ENCODE measurements at regions not wholly inside any gene's neighbourhood (a gene's known extent, or its start where the extent isn't known, plus 50 kb on each side); places are given as distances from the start of the nearest gene placed in this dataset.

DNA sequence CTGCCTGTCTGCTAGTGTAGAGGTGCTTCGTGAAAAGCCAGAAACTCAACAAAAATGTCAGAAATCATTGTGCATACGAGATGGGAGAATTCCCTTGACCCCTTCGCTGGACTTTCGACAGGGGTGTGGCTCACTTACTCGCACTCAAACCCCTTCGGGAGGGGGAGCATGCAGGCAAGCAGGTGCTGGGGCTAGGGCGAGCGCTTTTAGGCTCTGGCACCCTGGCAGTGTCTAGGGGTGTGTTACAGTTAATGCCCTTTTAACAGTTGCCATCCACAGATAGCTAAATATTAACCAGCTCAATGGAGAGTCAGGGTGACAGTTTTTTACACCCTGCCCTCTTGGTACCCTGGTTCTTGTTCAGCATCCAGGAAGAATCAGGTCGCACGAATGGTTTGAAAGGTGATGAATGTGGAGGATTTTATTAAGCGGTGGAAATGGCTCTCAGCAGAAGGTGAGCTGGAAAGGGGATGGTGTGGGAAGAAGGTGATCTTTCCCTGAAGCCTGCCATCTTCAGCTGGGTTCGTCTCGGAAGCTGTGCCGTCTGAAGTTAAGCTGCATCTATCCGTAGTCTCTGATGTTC is 59.6 kb upstream of the SHANK2 start:
- DNase-seq (ENCODE audit: insufficient read length, low spot score) (no peak), FAIRE-seq (no peak)

DNA sequence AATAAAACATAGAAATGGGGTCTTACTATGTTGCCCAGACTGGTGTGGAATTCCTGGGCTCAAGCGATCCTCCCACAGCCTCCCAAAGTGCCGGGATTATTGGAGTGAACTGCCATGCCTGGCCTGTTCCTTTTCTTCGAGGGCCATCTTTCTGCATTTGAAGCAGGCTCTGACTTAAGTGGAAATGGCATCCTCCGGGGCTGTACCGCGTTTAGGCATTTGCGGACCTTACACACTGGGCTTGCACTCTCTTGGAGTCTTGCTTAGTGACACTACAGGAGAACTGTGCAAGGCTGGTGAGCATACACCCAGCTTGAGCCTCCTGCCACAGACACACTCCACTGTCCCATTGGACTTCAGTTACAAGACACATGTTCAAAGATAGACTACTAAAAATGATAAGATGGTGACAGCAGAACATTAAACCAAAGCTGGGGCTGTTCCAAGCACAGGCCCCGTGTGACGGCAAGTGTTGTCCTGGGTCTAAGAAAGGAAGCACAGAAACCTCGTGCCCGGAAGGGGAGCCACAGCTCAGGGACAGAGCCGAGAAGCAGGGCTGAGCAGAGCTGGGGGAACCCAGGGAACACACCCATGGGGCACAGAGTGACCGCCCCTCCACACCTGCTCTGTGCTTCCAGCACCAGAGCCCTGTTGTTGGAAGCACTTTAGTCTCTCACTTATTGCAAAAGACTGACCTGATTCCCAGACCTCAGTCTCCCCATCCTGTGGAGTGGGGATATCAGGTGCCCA is 59.0 kb upstream of the SHANK2 start:
- FAIRE-seq: no peak
- DNase-seq (ENCODE audit: insufficient read length, low spot score): no peak

- DNase-seq (ENCODE audit: insufficient read length, low spot score) (no peak), FAIRE-seq (no peak)
Observed at GRCh38 chr11:71310184-71310583, 57.8 kb upstream of the SHANK2 start.

DNA sequence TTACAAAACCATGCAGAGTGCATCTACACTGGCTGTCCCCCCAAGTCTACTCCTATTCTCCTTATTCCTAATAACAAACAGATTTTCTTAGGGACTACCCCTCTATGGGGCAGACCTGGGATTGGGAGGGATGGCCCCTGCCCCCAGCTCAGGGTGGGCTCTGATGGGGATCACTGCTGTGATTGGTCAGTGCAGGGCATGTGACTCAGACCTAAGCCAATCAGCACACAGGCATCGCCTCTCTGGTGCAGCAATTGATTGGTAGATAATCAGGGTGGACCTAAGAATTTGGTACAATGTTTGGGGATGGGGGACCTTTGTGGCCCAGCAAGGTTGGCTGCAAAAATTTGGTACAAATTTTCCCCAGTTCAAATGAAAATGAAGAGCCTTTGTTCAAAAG is 57.2 kb upstream of the SHANK2 start:
- FAIRE-seq: peak; percentile 69
- DNase-seq (ENCODE audit: insufficient read length, low spot score): no peak

- no peak for DNase-seq (ENCODE audit: insufficient read length, low spot score)
- peak; percentile 16 for FAIRE-seq
Observed at GRCh38 chr11:71309181-71309580, 56.8 kb upstream of the SHANK2 start.

DNA sequence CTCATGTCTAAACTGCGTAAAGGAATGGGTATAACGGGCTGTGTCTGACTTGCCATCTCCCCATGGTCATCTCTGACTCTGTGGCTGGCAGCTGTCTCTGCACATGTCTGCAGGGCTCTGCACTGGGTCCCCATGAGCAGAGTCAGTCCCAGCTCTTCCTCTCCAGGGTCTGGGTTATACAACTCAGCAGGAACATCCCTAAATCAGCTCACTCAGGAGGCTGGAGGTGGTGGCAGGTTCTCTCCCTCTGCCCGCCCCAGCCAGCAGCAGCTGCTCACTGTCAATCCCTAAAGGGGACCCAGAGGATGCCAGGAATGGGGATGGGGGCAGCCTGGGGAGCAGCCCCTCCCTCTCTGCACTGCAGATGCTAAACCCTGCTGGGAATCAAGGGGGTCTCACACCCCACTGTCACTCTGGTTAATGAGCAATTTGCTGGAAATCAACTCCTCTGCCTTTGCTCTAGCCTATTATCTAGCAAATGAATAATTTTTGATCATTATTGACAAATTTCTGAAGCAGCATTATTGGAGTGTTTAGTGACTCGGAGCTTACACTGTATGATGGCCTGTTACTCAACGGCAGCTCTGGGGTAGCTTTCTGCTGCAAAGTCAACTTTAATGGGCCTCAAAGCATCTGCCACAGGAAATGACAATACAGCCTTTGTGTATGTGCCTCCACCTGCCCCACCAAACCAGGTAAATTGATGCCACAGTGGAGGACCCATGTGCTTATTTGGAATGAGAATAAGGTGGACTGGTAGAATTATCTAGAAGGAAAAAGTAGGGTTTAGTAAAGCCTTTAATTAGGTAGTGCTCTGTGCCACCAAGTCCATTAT is 55.7 kb upstream of the SHANK2 start:
- DNase-seq (ENCODE audit: insufficient read length, low spot score) (no peak), FAIRE-seq (no peak)

- no peak for FAIRE-seq
- DNase-seq (ENCODE audit: insufficient read length, low spot score): no peak
Observed at GRCh38 chr11:71305451-71306125, 53.2 kb upstream of the SHANK2 start.

- FAIRE-seq (no peak), DNase-seq (ENCODE audit: insufficient read length, low spot score) (no peak)
Observed at GRCh38 chr11:71305041-71305440, 52.7 kb upstream of the SHANK2 start.

GRCh38 chr11:71304491-71304890 is 52.1 kb upstream of the SHANK2 start:
- FAIRE-seq (no peak), DNase-seq (ENCODE audit: insufficient read length, low spot score) (no peak)

DNA sequence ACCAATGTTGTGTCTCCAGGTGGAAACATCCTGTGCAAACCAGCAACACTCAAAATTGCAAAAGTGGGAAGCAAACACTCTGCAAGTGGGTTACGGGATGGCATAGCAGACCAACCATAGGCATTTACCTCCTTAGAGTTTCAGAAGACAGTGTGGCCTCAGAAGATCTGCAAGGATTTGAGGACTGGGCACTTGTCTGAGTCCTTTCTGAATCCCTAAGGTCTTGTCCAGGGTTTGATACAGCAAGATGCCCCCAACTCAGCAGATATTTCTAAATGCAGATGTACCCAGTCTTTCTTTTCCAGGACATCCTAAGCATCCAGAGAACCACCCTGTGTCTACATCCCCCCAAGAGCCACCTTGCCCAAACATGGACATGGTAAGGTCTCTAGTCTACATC is 51.7 kb upstream of the SHANK2 start:
- no peak for FAIRE-seq
- DNase-seq (ENCODE audit: insufficient read length, low spot score): no peak

- peak; percentile 93 for FAIRE-seq
Observed at GRCh38 chr11:71302911-71303310, 50.5 kb upstream of the SHANK2 start.

GRCh38 chr11:71302534-71302909 is 50.1 kb upstream of the SHANK2 start:
- DNase-seq (ENCODE audit: insufficient read length, low spot score): no peak
- FAIRE-seq: no peak

More at GRCh38 chr11:71302911-71303310, 50.5 kb upstream of the SHANK2 start:
- no peak for DNase-seq (ENCODE audit: insufficient read length, low spot score)
